OCI-LY3 (cell line): ENCODE measurements at regions not wholly inside any gene's neighbourhood (a gene's known extent, or its start where the extent isn't known, plus 50 kb on each side); places are given as distances from the start of the nearest gene placed in this dataset.

Source experiments
- CTCF ChIP-seq: fragments of 200-600, 300-600 bp; sonication (generic); IDR thresholded peaks from 2 replicates; pipeline ENCODE4 v1.5.1; 2014; ENCODE audit warnings: antibody characterized with exemption, low read length, low read depth
- EZH2phosphoT487 ChIP-seq: fragments of 200-600 bp; shearing (Covaris generic); IDR thresholded peaks from 2 replicates; pipeline ENCODE4 v1.6.1; 2018; ENCODE audit warnings: antibody characterized with exemption, mixed run types, low read depth

GRCh38 chr18:8970843-8971242, 131.7 kb upstream of the NDUFV2 start:
- TF ChIP-seq CTCF (no peak), EZH2phosphoT487 (no peak)
